Stimulated activated effector memory CD8-positive, alpha-beta T cell treated with anti-CD3 and anti-CD28 coated beads, Interleukin-12 subunit alpha, Interleukin-12 subunit beta, amount 100 ng/mL, for 72 hours (primary cell): ENCODE measurements at regions not wholly inside any gene's neighbourhood (a gene's known extent, or its start where the extent isn't known, plus 50 kb on each side); places are given as distances from the start of the nearest gene placed in this dataset.
"Not testable (repeated sequence)": the region's sequence is repeated elsewhere in the genome, so short reads cannot be mapped to it uniquely, and the experiment has no call there.

Source experiments
- ATAC-seq: fragments of 150-1000 bp; cut with Tn5 transposase; 2 replicates; pipeline ENCODE4 v1.10.0; 2021
- DNase-seq, 2 donors: peaks; one replicate each; pipeline ENCODE4 v3.0.0; 2021 to 2022; ENCODE audit warnings: low spot score in 2 of 2
- H3K27ac Mint-ChIP-seq: one replicate; pipeline ENCODE4 v1.8.0; 2022; ENCODE audit warnings: mild to moderate bottlenecking, mixed read lengths
- H3K36me3 Mint-ChIP-seq: one replicate; pipeline ENCODE4 v1.8.0; 2022; ENCODE audit warnings: mild to moderate bottlenecking, mixed read lengths
- H3K4me1 Mint-ChIP-seq: one replicate; pipeline ENCODE4 v1.8.0; 2022; ENCODE audit warnings: mixed read lengths
- H3K4me3 Mint-ChIP-seq: one replicate; pipeline ENCODE4 v1.8.0; 2022; ENCODE audit warnings: mild to moderate bottlenecking, mixed read lengths
- H3K9me3 Mint-ChIP-seq: one replicate; pipeline ENCODE4 v1.8.0; 2022; ENCODE audit warnings: mixed read lengths

- H3K9me3 Mint-ChIP-seq: peaks cover 19% of the 10 kb centered on the region
- no peaks in the 10 kb centered on the region for H3K4me1 Mint-ChIP-seq
- H3K27ac Mint-ChIP-seq: no peak overlapping the region
- no peak for DNase-seq
- H3K4me3 Mint-ChIP-seq: no peak overlapping the region
- H3K36me3 Mint-ChIP-seq: no peaks in the 10 kb centered on the region
- ATAC-seq: no peak
Measured at GRCh38 chr5:27830546-27830945, 792.2 kb upstream of the CDH9 start.

GRCh38 chr5:27821681-27822080, 783.3 kb upstream of the CDH9 start:
- no peak for ATAC-seq
- no peak for DNase-seq
- H3K4me3 Mint-ChIP-seq: no peak overlapping the region
- H3K36me3 Mint-ChIP-seq: no peaks in the 10 kb centered on the region
- H3K9me3 Mint-ChIP-seq: peaks cover 12% of the 10 kb centered on the region
- H3K27ac Mint-ChIP-seq: no peak overlapping the region
- no peaks in the 10 kb centered on the region for H3K4me1 Mint-ChIP-seq

GRCh38 chr5:27818888-27819287, 780.5 kb upstream of the CDH9 start:
- Mint-ChIP-seq H3K27ac (no peak overlapping the region), H3K36me3 (no peaks in the 10 kb centered on the region), H3K9me3 (peaks cover 19% of the 10 kb centered on the region), H3K4me3 (no peak overlapping the region), H3K4me1 (no peaks in the 10 kb centered on the region)
- ATAC-seq (no peak), DNase-seq (no peak)

- no peak overlapping the region for H3K27ac Mint-ChIP-seq
- no peak overlapping the region for H3K4me3 Mint-ChIP-seq
- H3K4me1 Mint-ChIP-seq: no peaks in the 10 kb centered on the region
- H3K36me3 Mint-ChIP-seq: no peaks in the 10 kb centered on the region
- H3K9me3 Mint-ChIP-seq: peaks cover 22% of the 10 kb centered on the region
- DNase-seq (no peak), ATAC-seq (no peak)
Measured at GRCh38 chr5:27814983-27815382, 776.6 kb upstream of the CDH9 start.

- Mint-ChIP-seq H3K4me3 (no peak overlapping the region), H3K4me1 (no peaks in the 10 kb centered on the region), H3K36me3 (no peaks in the 10 kb centered on the region), H3K27ac (no peak overlapping the region), H3K9me3 (peaks cover 24% of the 10 kb centered on the region)
- ATAC-seq (no peak), DNase-seq (no peak)
Measured at GRCh38 chr5:27814286-27814685, 775.9 kb upstream of the CDH9 start.

GRCh38 chr5:27810458-27810857, 772.1 kb upstream of the CDH9 start:
- H3K4me1 Mint-ChIP-seq: no peaks in the 10 kb centered on the region
- H3K36me3 Mint-ChIP-seq: no peaks in the 10 kb centered on the region
- H3K27ac Mint-ChIP-seq: no peak overlapping the region
- H3K9me3 Mint-ChIP-seq: peaks cover 18% of the 10 kb centered on the region
- H3K4me3 Mint-ChIP-seq: no peak overlapping the region
- no peak for DNase-seq
- no peak for ATAC-seq

GRCh38 chr5:27797220-27797619, 758.8 kb upstream of the CDH9 start:
- Mint-ChIP-seq H3K27ac (no peak overlapping the region), H3K4me3 (no peak overlapping the region), H3K36me3 (no peaks in the 10 kb centered on the region), H3K9me3 (peaks cover 18% of the 10 kb centered on the region), H3K4me1 (no peaks in the 10 kb centered on the region)
- DNase-seq (no peak), ATAC-seq (no peak)

- H3K4me1 Mint-ChIP-seq: no peaks in the 10 kb centered on the region
- H3K4me3 Mint-ChIP-seq: no peak overlapping the region
- DNase-seq: no peak
- peaks cover 17% of the 10 kb centered on the region for H3K9me3 Mint-ChIP-seq
- no peaks in the 10 kb centered on the region for H3K36me3 Mint-ChIP-seq
- H3K27ac Mint-ChIP-seq: no peak overlapping the region
- no peak for ATAC-seq
Measured at GRCh38 chr5:27788184-27788583, 749.8 kb upstream of the CDH9 start.

- Mint-ChIP-seq H3K4me1 (no peaks in the 10 kb centered on the region), H3K27ac (no peak overlapping the region), H3K36me3 (no peaks in the 10 kb centered on the region), H3K4me3 (no peak overlapping the region), H3K9me3 (peaks cover 19% of the 10 kb centered on the region)
- DNase-seq (no peak), ATAC-seq (no peak)
Measured at GRCh38 chr5:27784317-27784716, 745.9 kb upstream of the CDH9 start.

- Mint-ChIP-seq H3K9me3 (peaks cover 8% of the 10 kb centered on the region), H3K36me3 (no peaks in the 10 kb centered on the region), H3K27ac (no peak overlapping the region), H3K4me3 (no peak overlapping the region), H3K4me1 (no peaks in the 10 kb centered on the region)
- ATAC-seq (no peak), DNase-seq (no peak)
Measured at GRCh38 chr5:27778121-27778520, 739.7 kb upstream of the CDH9 start.

- H3K27ac Mint-ChIP-seq: no peak overlapping the region
Measured at GRCh38 chr5:27773636-27774035, 735.2 kb upstream of the CDH9 start.

GRCh38 chr5:27773166-27773565, 734.8 kb upstream of the CDH9 start:
- no peak for ATAC-seq
- Mint-ChIP-seq H3K9me3 (peaks cover 13% of the 10 kb centered on the region), H3K4me1 (no peaks in the 10 kb centered on the region), H3K27ac (no peak overlapping the region), H3K36me3 (no peaks in the 10 kb centered on the region), H3K4me3 (no peak overlapping the region)
- DNase-seq: no peak

More at GRCh38 chr5:27773636-27774035, 735.2 kb upstream of the CDH9 start:
- Mint-ChIP-seq H3K4me1 (no peaks in the 10 kb centered on the region), H3K36me3 (no peaks in the 10 kb centered on the region), H3K4me3 (no peak overlapping the region), H3K9me3 (peaks cover 10% of the 10 kb centered on the region)
- ATAC-seq: no peak
- no peak for DNase-seq

GRCh38 chr5:27769748-27770402, 731.5 kb upstream of the CDH9 start:
- H3K4me1 Mint-ChIP-seq: no peaks in the 10 kb centered on the region
- DNase-seq (no peak), ATAC-seq (no peak)
- no peak overlapping the region for H3K4me3 Mint-ChIP-seq
- H3K36me3 Mint-ChIP-seq: no peaks in the 10 kb centered on the region
- H3K9me3 Mint-ChIP-seq: peaks cover 17% of the 10 kb centered on the region
- H3K27ac Mint-ChIP-seq: no peak overlapping the region

GRCh38 chr5:27748847-27749246, 710.5 kb upstream of the CDH9 start:
- Mint-ChIP-seq H3K4me1 (no peaks in the 10 kb centered on the region), H3K4me3 (no peak overlapping the region), H3K9me3 (peaks cover 25% of the 10 kb centered on the region)

GRCh38 chr5:27743383-27743979, 705.1 kb upstream of the CDH9 start:
- H3K4me1 Mint-ChIP-seq, ATAC-seq, DNase-seq, H3K27ac Mint-ChIP-seq, H3K36me3 Mint-ChIP-seq, H3K4me3 Mint-ChIP-seq: not testable (repeated sequence)
- H3K9me3 Mint-ChIP-seq: peaks cover 26% of the 10 kb centered on the region

More at GRCh38 chr5:27748847-27749246, 710.5 kb upstream of the CDH9 start:
- Mint-ChIP-seq H3K27ac (no peak overlapping the region), H3K36me3 (no peaks in the 10 kb centered on the region)
- DNase-seq (no peak), ATAC-seq (no peak)

GRCh38 chr5:27742805-27743204, 704.4 kb upstream of the CDH9 start:
- H3K9me3 Mint-ChIP-seq: peaks cover 23% of the 10 kb centered on the region
- DNase-seq: no peak
- ATAC-seq: no peak
- no peak overlapping the region for H3K4me3 Mint-ChIP-seq
- no peaks in the 10 kb centered on the region for H3K36me3 Mint-ChIP-seq
- no peaks in the 10 kb centered on the region for H3K4me1 Mint-ChIP-seq
- no peak overlapping the region for H3K27ac Mint-ChIP-seq
